HEK293 (cell line): ENCODE measurements at regions not wholly inside any gene's neighbourhood (a gene's known extent, or its start where the extent isn't known, plus 50 kb on each side); places are given as distances from the start of the nearest gene placed in this dataset.

Experiments
- YY1 ChIP-seq: fragments of 450-650 bp; formaldehyde crosslinking; IDR thresholded peaks from 2 replicates; pipeline ENCODE4 v1.5.1; 2018; ENCODE audit warnings: missing biosample characterization, missing genetic modification characterization
- ZNF23 ChIP-seq: fragments of 450-650 bp; formaldehyde crosslinking; IDR thresholded peaks from 2 replicates; pipeline ENCODE4 v1.5.1; 2016; ENCODE audit warnings: missing biosample characterization, missing genetic modification characterization, borderline replicate concordance
- TF ChIP-seq, protein P1 (sequence below): sonication (generic); formaldehyde crosslinking; IDR thresholded peaks from 2 replicates; pipeline ENCODE4 v1.8.1; 2022; ENCODE audit warnings: mild to moderate bottlenecking, moderate library complexity, missing genetic modification reagents
- TF ChIP-seq, protein P2 (sequence below): fragments of 450-650 bp; formaldehyde crosslinking; IDR thresholded peaks from 2 replicates; pipeline ENCODE4 v1.5.1; 2016; ENCODE audit warnings: missing biosample characterization, missing genetic modification characterization

GRCh38 chrX:8244301-8244700, 73.2 kb upstream of the VCX2 start:
- TF ChIP-seq, protein P1, sequence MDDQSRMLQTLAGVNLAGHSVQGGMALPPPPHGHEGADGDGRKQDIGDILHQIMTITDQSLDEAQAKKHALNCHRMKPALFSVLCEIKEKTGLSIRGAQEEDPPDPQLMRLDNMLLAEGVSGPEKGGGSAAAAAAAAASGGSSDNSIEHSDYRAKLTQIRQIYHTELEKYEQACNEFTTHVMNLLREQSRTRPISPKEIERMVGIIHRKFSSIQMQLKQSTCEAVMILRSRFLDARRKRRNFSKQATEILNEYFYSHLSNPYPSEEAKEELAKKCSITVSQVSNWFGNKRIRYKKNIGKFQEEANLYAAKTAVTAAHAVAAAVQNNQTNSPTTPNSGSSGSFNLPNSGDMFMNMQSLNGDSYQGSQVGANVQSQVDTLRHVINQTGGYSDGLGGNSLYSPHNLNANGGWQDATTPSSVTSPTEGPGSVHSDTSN (CRISPR knock-in tag): no peak
- TF ChIP-seq YY1 (tag by site-specific recombination): no peak
- TF ChIP-seq, protein P2, sequence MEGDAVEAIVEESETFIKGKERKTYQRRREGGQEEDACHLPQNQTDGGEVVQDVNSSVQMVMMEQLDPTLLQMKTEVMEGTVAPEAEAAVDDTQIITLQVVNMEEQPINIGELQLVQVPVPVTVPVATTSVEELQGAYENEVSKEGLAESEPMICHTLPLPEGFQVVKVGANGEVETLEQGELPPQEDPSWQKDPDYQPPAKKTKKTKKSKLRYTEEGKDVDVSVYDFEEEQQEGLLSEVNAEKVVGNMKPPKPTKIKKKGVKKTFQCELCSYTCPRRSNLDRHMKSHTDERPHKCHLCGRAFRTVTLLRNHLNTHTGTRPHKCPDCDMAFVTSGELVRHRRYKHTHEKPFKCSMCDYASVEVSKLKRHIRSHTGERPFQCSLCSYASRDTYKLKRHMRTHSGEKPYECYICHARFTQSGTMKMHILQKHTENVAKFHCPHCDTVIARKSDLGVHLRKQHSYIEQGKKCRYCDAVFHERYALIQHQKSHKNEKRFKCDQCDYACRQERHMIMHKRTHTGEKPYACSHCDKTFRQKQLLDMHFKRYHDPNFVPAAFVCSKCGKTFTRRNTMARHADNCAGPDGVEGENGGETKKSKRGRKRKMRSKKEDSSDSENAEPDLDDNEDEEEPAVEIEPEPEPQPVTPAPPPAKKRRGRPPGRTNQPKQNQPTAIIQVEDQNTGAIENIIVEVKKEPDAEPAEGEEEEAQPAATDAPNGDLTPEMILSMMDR (tag by site-specific recombination): no peak
- no peak for TF ChIP-seq ZNF23 (tag by site-specific recombination)
